Endothelial cell (in vitro differentiated cells): ENCODE measurements at regions not wholly inside any gene's neighbourhood (a gene's known extent, or its start where the extent isn't known, plus 50 kb on each side); places are given as distances from the start of the nearest gene placed in this dataset.
"Not testable (repeated sequence)": the region's sequence is repeated elsewhere in the genome, so short reads cannot be mapped to it uniquely, and the experiment has no call there.

Experiments
- DNase-seq: peaks from one replicate; pipeline ENCODE4 v3.0.0; 2021; ENCODE audit warnings: low spot score
- H3K27ac Mint-ChIP-seq: one replicate; pipeline ENCODE4 v1.8.0; 2021; ENCODE audit warnings: mixed read lengths, inconsistent platforms; ENCODE audit not compliant: unreplicated experiment
- H3K27me3 Mint-ChIP-seq: one replicate; pipeline ENCODE4 v1.8.0; 2021; ENCODE audit warnings: mild to moderate bottlenecking, moderate library complexity, mixed read lengths, inconsistent platforms; ENCODE audit not compliant: unreplicated experiment
- H3K36me3 Mint-ChIP-seq: one replicate; pipeline ENCODE4 v1.8.0; 2021; ENCODE audit warnings: mild to moderate bottlenecking, low read depth, mixed read lengths, inconsistent platforms; ENCODE audit not compliant: unreplicated experiment
- H3K4me1 Mint-ChIP-seq: one replicate; pipeline ENCODE4 v1.8.0; 2021; ENCODE audit warnings: mild to moderate bottlenecking, mixed read lengths, inconsistent platforms; ENCODE audit not compliant: unreplicated experiment
- H3K4me3 Mint-ChIP-seq: one replicate; pipeline ENCODE4 v1.8.0; 2021; ENCODE audit warnings: mild to moderate bottlenecking, mixed read lengths, inconsistent platforms; ENCODE audit not compliant: unreplicated experiment
- H3K9me3 Mint-ChIP-seq: one replicate; pipeline ENCODE4 v1.8.0; 2021; ENCODE audit warnings: mixed read lengths, inconsistent platforms; ENCODE audit not compliant: unreplicated experiment
- TF ChIP-seq, protein P1 (sequence below): fragments of 200-600 bp; sonication (generic); IDR thresholded peaks from one replicate; pipeline ENCODE4 v1.5.0; 2021; ENCODE audit warnings: antibody characterized with exemption; ENCODE audit not compliant: unreplicated experiment

- Mint-ChIP-seq H3K9me3 (no peaks in the 10 kb centered on the region), H3K27me3 (no peaks in the 10 kb centered on the region), H3K4me3 (no peak overlapping the region), H3K36me3 (no peaks in the 10 kb centered on the region), H3K4me1 (no peaks in the 10 kb centered on the region), H3K27ac (no peak overlapping the region)
- TF ChIP-seq, protein P1, sequence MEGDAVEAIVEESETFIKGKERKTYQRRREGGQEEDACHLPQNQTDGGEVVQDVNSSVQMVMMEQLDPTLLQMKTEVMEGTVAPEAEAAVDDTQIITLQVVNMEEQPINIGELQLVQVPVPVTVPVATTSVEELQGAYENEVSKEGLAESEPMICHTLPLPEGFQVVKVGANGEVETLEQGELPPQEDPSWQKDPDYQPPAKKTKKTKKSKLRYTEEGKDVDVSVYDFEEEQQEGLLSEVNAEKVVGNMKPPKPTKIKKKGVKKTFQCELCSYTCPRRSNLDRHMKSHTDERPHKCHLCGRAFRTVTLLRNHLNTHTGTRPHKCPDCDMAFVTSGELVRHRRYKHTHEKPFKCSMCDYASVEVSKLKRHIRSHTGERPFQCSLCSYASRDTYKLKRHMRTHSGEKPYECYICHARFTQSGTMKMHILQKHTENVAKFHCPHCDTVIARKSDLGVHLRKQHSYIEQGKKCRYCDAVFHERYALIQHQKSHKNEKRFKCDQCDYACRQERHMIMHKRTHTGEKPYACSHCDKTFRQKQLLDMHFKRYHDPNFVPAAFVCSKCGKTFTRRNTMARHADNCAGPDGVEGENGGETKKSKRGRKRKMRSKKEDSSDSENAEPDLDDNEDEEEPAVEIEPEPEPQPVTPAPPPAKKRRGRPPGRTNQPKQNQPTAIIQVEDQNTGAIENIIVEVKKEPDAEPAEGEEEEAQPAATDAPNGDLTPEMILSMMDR, result no peak
- no peak for DNase-seq
Observed at GRCh38 chr2:185274718-185275484, 463.7 kb upstream of the FSIP2 start.

GRCh38 chr2:185275979-185276378 is 462.6 kb upstream of the FSIP2 start:
- not testable (repeated sequence) for DNase-seq, H3K36me3 Mint-ChIP-seq, H3K27ac Mint-ChIP-seq, H3K27me3 Mint-ChIP-seq, H3K4me1 Mint-ChIP-seq, H3K4me3 Mint-ChIP-seq, H3K9me3 Mint-ChIP-seq

GRCh38 chr2:185278761-185279160 is 459.8 kb upstream of the FSIP2 start:
- H3K27ac Mint-ChIP-seq, result no peak overlapping the region
- DNase-seq, result no peak
- H3K27me3 Mint-ChIP-seq, result no peaks in the 10 kb centered on the region
- no peaks in the 10 kb centered on the region for H3K36me3 Mint-ChIP-seq
- no peaks in the 10 kb centered on the region for H3K9me3 Mint-ChIP-seq
- H3K4me1 Mint-ChIP-seq, result no peaks in the 10 kb centered on the region
- TF ChIP-seq, protein P1, result no peak
- no peak overlapping the region for H3K4me3 Mint-ChIP-seq

- no peaks in the 10 kb centered on the region for H3K9me3 Mint-ChIP-seq
- no peaks in the 10 kb centered on the region for H3K36me3 Mint-ChIP-seq
- no peaks in the 10 kb centered on the region for H3K27me3 Mint-ChIP-seq
- no peak overlapping the region for H3K4me3 Mint-ChIP-seq
- no peak for DNase-seq
- TF ChIP-seq, protein P1, result peak; percentile 74
- H3K27ac Mint-ChIP-seq, result no peak overlapping the region
- H3K4me1 Mint-ChIP-seq, result no peaks in the 10 kb centered on the region
Observed at GRCh38 chr2:185279999-185280398, 458.6 kb upstream of the FSIP2 start.

GRCh38 chr2:185284696-185285095 is 453.9 kb upstream of the FSIP2 start:
- H3K36me3 Mint-ChIP-seq, result no peaks in the 10 kb centered on the region

GRCh38 chr2:185290012-185290411 is 448.6 kb upstream of the FSIP2 start:
- not testable (repeated sequence) for H3K36me3 Mint-ChIP-seq, H3K9me3 Mint-ChIP-seq, DNase-seq, H3K4me1 Mint-ChIP-seq, H3K4me3 Mint-ChIP-seq, H3K27ac Mint-ChIP-seq, H3K27me3 Mint-ChIP-seq

More at GRCh38 chr2:185284696-185285095, 453.9 kb upstream of the FSIP2 start:
- no peak overlapping the region for H3K4me3 Mint-ChIP-seq
- DNase-seq, result no peak
- TF ChIP-seq, protein P1, result no peak
- H3K9me3 Mint-ChIP-seq, result no peaks in the 10 kb centered on the region
- H3K27me3 Mint-ChIP-seq, result no peaks in the 10 kb centered on the region
- H3K4me1 Mint-ChIP-seq, result no peaks in the 10 kb centered on the region
- H3K27ac Mint-ChIP-seq, result no peak overlapping the region
